HG03442 (cell line): ENCODE measurements at regions not wholly inside any gene's neighbourhood (a gene's known extent, or its start where the extent isn't known, plus 50 kb on each side); places are given as distances from the start of the nearest gene placed in this dataset.

Source experiments
- ATAC-seq: cut with Tn5 transposase; IDR thresholded peaks from one replicate; pipeline ENCODE4 v1.9.1; 2021; ENCODE audit warnings: mild to moderate bottlenecking, moderate library complexity; ENCODE audit not compliant: unreplicated experiment

DNA sequence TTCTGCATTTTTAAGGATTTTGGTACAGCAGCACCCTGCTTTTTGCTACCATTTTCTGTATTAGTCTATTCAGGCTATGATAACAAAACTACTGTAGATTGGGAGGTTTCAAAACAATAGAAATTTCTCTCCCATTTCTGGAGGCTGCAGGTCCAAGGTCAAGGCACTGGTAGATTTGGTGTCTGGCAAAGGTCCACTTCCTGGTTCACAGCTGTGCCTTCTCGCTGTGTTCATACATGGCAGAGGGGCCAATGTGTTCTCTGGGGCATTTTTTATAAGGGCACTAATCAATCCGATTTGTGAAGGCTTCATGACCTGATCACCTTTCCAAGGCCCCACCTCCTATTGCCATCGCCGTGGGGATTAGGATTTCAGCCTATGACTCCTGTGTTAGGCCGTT is 268.1 kb upstream of the RTL1 start:
- ATAC-seq = no peak

DNA sequence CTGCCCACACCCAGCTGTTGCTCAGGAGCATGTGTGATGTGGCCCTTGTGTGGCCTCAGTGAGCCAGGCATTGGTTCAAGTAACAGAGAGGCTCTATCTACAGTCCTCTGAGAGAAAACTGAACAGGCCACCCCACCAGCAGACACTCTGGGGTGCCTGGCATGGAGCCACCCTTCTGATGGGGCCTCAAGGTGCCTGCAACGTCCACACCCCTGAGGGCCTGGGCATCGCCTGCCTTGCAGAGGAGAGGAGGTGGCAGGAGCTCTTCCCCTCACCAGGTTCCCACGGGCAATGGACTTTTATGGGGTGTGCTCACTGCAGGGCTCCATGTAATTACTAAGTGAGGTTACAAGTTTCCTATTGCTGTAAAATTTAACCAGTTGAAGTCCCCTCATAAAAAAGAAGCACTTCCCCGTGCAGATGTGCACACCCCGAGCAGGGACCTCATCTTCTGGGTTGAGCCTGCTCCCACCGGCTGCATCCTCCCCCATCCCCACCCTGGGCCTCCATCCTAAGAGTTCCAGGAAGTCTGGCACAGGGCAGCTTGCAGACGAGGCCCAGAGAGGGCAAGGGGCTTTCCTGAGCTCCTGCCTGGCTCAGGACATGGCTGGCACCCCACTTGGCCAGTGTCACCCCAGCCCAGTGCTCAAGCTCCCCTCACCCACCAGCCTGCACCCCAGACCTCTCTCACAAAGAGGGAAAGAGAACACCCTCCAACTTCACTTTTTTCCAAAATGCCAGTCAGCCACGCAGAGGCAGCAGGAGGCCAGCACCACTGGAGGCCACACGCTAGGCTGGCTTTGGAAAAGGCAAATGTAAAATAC is 270.4 kb upstream of the RTL1 start:
- ATAC-seq = no peak

DNA sequence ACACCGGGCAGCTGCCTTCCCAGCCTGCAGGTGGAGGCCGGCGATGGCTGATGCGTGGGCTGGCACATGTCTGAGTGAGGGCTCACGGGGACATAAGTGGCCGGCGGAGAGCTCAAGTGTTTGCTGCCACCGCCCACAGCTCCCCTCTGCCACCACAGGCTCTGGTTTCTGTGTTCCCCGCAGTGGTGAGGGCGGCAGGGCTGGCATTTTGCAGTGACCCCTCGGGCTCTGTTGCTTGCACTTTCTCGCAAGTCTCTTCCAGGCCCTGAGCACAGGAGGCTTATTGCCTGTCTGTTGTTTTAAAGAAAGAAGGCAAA is 271.0 kb upstream of the RTL1 start:
- no peak for ATAC-seq

DNA sequence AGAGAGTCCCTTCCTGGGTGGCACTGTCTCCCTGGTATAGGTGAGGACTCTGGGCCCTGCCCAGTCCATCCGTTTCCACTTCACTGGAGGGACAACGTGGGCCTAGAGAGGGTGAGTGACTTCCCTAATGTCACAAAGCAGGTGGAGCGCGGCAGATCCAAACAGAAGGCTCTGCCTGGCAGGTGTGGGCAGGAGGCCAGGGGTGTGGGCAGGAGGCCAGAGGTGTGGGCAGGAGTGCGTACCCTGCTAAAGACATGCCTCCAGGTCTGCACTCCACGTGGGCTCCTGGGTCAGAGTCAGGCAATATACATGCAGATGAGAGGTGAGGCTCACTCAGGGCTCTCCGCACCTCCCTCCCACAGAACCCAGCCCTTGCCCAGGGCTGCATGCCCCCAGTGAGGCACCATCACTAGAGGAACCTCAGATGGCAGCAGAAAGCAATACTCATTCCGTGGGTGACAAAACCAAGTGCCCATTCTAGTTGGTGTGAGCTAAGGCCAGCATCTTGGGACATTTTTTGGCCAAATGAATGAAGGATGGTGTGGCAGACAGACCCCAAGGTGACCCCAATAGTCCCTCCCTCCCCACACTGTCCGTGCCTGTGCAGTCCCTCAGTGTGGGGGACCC is 271.6 kb upstream of the RTL1 start:
- ATAC-seq = no peak

DNA sequence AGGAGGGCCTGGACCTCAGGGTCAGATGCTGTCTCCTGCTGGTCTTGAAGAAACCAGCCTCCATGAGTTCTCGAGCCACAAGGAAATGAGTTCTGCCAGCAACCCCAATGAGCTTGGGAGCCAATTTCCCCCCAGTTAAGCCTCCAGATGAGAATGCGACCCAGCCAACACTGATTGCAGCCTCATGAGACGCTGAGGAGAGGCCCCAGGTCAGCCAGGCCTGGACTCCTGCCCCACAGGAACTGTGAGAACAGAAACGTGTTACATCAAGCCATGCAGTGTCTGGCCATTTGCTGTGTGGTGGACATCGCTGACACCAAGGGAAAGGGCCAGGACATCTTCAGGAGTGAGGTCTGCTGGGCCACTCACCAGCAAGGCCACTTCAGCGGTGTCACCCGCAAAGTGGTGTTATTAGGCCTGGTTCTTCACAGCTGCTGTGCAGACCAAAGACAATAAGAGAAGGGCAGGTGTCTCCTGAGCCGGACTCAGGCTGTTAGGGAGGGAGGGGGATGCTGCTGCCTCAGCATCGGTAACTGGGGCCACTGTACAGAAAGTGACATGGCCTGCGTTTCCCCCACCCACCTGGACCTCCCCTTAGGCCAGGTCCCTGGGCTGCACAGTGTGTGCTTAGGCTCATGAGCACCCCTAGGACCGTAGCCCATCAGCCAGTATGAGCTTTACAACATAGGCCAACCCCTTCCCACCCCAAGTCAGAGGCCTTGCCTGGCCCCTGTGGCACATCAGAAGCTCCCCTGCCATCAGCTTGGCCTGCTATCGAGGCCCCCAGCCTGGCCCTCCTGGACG is 272.4 kb upstream of the RTL1 start:
- no peak for ATAC-seq

DNA sequence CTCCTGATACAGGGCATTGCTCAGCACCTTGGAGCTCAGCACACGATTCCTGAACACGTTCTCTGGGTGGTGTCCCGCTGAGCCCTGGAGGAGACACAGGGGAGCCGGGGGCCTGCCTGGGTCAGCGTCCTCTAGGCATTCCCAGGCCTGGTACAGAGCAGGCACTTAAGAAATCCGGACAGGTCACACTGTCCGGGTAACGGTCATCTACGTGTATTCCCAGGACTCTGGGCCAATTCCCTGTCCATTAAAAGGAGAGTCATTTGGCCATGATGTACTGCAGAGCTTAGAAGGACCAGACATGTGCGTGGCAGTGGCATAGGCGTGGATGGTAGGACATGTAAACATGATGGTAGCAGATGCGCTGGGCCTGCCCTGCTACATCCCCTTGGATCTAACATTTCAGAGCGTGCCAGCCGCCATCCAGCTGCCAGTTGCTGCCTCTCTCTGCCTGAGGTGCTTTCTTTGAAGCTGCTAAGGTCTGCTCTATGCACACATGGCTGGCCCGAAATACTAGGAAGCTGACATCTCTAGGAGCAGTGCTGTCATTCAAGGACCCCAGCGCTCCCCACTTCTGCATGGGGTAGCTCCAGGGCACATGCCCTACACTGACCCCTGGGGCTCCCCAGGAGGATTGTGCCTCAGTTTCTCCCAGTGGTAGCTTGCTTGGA is 273.1 kb upstream of the RTL1 start:
- no peak for ATAC-seq

DNA sequence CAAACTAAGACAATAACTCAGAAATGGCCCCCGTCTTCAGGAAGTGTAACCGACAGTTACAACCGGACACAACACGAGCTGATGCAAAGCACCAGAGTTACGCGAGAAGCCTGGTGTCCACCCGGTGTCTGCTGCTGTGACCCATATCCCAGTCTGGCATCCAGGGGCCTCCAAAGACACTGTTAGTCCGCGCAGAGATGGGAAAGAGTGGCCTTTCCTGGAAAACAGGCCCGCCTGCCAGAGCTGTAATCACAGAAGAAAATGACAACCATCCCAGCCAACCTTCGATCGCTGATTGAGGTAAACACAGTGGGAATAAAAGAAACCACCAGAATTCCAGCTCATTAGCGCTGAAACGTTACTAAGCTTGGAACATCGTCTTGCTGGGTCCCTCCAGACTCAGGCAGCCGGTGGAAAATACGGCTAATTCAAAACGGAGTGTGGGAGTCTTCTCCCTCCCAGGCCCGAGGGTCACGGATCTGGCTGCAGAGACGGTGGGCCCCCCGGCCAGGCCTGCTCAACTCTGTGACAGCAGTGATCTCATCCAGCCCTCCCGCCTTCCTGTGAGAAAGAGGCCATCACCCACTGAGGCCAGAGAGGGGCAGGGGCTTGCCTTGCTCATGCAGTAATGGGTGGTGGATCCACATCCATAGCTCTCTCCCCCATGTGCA is 273.9 kb upstream of the RTL1 start:
- ATAC-seq = no peak

DNA sequence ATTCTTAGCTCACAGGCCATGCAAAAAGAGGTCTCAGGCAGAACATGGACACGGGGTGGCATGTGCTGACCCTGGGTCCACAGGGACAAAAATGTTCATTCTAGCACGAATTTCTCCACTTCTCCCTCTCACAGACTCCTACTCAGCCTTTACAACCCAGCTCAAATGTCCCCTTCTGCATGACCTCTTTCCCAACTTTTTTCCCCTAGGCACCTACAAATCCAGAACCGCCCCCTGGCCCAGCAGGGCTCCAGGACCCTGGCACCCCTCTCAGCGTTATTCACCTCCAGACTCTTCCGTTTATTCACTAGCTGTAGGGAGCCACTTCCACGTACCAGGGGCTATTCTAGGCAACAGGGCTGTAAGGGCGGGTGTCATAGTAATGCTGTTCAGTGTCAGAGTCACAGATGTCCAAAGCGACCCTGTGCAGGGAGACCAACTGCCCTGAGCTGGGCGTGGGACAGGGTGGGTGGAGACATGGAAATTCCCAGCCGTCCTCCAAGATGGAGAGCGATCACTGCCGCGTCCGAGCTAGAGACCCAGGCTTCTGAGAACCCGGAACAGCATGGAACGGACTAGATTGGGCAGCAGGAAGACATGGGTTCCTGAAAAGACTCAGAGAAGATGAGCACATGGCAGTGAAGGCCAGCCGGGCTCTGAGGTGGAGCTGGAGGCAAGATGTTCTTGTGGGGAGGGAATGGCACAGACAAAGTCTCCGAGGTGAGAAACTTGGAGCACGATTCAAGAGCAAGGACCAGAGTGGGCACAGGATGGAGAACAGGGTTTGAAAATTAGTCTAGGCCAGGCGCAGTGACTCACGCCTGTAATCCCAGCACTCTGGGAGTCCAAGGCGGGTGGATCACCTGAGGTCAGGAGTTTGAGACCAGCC is 274.9 kb upstream of the RTL1 start:
- no peak for ATAC-seq

DNA sequence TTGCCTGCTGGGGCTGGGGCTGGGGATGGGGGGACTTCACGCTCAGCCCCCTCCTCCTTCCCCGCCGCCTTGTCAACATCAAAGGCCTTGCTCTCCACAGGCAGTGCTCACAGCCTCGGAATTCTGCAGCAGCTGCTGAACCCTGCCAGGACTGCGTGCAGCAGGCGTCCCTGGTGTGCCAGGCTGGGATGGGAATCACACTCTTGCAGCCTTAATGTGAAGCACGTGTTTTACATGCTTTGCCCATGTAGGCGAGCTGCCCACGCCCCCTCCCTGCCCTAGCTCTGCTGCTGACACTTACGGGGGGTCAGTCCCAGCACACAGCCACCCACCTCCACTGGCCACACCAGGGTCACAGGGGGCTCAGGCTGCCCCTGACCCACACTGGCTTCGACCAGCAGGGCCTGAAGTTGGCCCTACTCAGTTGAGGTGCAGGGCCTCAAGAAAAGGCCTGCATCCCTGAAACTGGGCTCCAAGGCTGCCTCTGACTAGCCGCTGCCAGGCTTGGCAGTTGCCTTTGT is 276.2 kb upstream of the RTL1 start:
- ATAC-seq = no peak

DNA sequence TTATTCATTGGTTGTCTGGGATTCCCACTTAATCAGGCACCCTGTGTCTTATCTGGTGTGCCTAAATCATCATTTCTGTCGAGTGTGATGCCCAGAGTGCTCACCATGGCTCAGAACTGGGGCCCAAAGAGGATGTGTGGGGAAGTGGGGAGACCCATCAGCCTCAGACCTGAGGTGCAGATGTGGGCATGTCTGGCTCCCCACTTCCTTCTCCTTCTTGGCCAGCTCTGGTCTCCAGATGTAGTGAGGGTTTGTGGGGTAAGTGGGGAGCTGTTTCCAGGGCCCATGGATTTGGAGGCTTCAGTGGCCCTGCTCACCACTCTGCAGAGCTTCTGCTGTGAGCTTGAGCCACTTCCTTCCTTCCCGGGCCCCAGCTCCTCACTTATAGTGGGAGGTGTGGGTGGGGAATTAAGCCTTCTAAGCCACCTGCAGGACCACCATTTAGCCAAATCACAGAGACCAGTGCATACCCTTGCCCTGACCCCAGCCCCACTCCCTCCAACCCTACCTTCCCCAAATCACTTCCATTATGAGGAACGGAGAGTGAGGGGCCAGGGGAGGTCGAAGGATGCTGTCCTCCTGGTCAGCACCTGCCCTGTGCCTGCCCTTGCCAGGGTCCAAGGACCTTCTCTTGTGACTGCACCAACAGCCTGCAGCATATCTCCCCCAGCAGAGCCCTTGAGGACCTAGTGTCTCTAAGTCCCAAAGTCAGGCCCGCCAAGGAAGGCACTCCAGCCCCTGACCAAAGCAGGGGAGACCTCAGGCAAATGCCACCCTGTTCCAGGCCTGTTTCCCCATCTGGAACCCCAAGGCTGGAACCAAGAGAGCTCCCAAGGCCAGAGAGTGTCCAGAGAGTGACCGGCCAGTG is 278.2 kb upstream of the RTL1 start:
- ATAC-seq = no peak

DNA sequence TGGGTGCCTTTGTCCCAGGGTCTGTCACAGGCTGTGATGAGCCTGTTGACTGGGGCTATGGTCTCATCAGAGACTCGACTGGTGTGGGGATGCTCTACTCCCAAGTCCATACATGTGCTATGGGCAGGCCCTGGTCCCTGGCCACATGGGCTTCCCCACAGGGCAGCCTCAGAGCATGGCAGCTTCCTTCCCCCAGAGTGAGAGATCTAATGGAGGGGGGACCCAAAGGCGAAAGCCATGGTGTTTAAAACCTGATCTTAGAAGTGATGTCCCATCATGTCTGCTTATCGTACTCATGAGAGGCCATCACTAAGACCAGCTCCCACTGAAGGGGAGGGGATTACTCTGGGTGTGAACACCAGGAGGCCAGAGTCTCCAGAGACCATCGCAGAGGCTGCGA is 279.0 kb upstream of the RTL1 start:
- ATAC-seq = no peak

DNA sequence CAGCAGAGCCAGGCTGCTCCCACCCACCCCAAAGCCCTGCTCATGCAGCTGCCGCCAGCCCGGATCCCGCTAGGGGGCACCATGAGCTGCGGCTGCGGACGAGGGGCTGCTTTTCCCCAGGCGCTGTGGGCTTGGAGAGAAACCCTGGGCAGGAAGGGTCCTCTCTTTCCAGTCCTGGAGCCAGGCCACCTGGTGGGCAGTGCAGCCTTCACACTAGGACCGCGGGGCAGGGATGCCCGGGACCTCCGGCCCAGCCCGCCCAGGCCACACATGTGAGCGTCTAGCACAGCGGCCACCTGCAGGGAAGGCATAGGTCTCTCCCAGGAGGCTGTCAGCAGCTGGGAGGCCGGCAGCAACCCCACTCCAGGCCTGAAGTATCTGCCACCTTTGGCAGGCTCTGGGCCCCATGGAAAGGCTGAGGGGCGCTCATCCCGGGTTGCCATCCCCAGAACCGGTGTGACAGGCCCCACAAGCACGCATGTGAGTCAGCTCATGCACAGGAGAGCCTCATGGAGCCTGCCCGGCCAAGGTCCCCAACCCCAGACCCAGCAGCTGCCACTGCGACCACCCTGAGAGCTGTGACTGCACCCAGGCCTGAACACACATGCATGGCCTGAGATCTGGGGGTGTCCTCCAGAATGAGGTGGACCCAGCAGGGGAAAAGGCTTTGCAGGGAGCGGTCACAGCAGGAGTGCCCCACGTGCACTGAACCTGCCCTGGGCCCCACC is 280.0 kb upstream of the RTL1 start:
- ATAC-seq = no peak

DNA sequence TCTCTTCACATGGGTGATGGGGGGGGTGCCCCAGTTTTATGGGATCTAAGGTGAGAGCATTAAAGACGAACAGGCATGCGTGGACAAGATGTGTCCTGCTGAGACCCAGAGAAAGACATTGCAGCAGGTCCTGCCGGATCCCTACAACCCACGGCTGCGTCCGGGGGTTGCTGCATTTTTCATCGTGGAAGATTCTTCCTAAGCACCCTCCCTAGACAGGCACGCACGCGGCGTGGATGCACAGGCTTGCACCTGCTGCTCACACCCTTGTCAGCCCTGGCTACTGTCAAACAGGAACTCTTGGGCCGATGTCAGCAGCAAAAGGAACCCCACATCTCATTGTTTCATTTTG is 280.6 kb upstream of the RTL1 start:
- ATAC-seq = no peak

DNA sequence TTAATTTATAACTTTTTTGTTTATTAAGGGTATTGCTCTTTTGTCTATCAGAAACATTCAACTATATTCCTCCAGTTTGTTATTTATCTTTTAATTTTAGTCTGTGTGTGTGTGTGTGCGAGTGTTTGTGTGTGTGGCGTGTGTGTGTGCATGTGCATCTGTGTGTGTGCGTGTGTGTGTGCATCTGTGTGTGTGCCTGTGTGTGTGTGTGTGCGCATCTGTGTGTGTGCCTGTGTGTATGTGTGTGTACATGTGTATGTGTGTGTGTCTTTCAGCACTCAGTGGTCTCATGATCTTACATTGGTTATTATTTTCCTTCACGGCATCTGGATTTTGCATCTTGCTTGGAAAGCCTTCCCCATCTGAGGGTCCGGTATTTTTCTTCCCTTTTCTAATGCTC is 281.1 kb upstream of the RTL1 start:
- ATAC-seq = no peak

DNA sequence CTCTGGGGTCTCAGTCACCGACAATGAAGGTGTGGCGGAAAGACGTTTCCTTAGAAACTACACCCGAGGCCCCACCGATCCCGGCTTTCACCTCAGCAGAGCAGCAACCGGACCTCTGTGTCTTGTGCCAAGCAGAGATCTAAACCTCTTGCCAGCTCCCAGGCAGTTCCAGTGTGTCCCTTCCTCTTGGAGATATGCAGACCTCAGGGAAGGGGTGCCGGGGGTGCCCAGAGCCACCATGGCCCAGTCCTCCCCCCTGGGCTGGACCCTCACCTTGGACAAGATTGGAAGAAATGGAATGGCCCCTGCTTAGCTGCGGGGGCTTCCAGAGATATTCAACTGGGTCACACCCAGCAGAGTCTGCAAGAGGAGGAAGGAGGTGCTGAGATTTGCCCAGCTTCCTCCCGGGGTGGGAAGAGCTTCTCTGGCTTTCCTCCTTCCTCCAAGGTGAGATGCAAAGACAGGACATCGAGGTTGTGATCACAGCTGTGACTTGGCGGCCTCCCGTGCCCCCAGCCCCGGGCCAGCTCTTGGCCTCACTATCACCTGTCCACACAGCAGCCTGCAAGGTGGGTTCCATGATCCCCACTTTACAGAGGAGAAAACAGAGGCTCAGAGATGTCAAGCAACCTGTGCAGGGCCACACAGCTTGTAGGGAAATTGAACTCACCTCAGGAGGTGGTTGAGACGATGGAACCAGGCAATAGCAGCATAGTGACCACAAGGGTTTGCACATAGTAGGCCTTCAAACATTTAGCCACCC is 281.7 kb upstream of the RTL1 start:
- no peak for ATAC-seq

DNA sequence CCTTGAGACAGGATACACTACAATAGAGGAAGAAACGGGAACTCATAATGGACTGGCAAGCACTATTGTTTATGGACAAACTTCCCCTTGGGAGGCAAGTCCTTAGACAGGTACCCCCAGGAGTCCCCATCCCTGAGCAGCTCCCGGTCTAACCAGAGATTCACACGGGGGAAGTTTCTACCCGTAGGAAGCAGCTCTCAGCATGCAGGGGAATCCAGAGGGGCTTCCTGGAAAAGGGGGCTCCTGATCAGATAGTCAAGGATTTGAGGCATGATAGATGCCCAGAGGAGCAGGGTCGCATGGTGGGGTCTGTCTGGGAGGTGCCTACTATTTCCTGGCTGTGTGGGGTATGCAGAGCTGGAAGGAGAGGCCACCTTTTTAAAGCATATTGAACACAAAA is 282.4 kb upstream of the RTL1 start:
- no peak for ATAC-seq

DNA sequence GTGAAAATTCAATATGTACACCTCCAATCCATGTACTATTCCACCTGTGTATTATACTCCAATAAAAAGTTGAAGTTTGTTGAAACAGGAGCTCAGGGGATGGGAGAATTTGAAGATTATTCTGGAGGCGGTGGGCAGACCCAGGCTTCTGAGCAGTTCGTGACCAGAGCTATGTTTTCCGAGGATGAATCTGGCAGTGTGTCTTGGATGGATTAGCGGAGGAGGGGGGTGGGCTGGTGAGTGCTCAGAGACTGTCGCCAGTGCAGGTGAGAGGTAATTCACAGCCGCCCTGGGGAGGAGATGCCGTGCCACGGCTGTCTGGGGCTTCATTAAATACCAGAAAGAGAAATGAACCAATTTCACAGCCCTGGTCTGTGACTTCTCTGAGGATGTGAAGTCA is 283.0 kb upstream of the RTL1 start:
- no peak for ATAC-seq
